HG02884 (cell line): ENCODE measurements at regions not wholly inside any gene's neighbourhood (a gene's known extent, or its start where the extent isn't known, plus 50 kb on each side); places are given as distances from the start of the nearest gene placed in this dataset.

Source experiments
- ATAC-seq: cut with Tn5 transposase; IDR thresholded peaks from one replicate; pipeline ENCODE4 v1.9.1; 2021; ENCODE audit warnings: mild to moderate bottlenecking, moderate library complexity; ENCODE audit not compliant: unreplicated experiment

- ATAC-seq: peak; percentile 68
Measured at GRCh38 chr3:130839813-130840212, 54.1 kb upstream of the ATP2C1 start.

DNA sequence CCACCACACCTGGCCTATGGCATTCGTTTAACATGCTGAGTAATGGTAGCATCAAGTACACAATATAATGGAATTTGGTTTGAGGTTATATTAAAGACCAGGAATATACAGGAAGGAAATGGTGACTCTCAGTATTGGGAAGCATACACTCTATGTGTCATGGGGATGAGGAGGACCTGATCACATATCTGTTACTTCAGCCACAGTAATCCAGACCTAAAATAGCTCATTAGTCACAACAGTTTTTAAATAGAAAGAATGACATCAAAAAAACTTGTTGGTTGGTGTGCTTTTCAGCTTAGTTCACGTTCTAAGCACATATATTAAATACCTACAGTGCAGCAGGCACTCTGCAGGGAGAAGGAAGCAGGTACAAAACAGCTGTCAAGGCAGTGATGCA is 52.5 kb upstream of the ATP2C1 start:
- no peak for ATAC-seq

GRCh38 chr3:130843441-130843840 is 50.4 kb upstream of the ATP2C1 start:
- ATAC-seq: no peak
